ENCODE measurements at regions not wholly inside any gene's neighbourhood (a gene's known extent, or its start where the extent isn't known, plus 50 kb on each side); places are given as distances from the start of the nearest gene placed in this dataset.
"Not testable (repeated sequence)": the region's sequence is repeated elsewhere in the genome, so short reads cannot be mapped to it uniquely, and the experiment has no call there.

- H3K36me3 ChIP-seq; in situ Hi-C loops (cut with MboI; ENCODE audit: low sequenced_read_pairs in 4 of 4); H3K4me3 ChIP-seq; DNase-seq; H3K9me3 ChIP-seq; ATAC-seq; H3K4me1 ChIP-seq; H3K27ac ChIP-seq; intact Hi-C loops (cut with DNase I; ENCODE audit: low total_unique reads); H3K27me3 ChIP-seq: not testable (repeated sequence)
These were observed 4057.0 kb upstream of the TPTE start for GRCh38 chr21:6464419-6464818.

- in situ Hi-C loops (cut with MboI; ENCODE audit: low sequenced_read_pairs in 4 of 4); H3K4me3 ChIP-seq; H3K27ac ChIP-seq; H3K9me3 ChIP-seq; H3K4me1 ChIP-seq; H3K36me3 ChIP-seq; intact Hi-C loops (cut with DNase I; ENCODE audit: low total_unique reads); ATAC-seq; DNase-seq; H3K27me3 ChIP-seq: not testable (repeated sequence)
These were observed 4055.2 kb upstream of the TPTE start for GRCh38 chr21:6466081-6466698.

- DNase-seq; ATAC-seq; H3K27me3 ChIP-seq; H3K4me3 ChIP-seq; H3K9me3 ChIP-seq; intact Hi-C loops (cut with DNase I; ENCODE audit: low total_unique reads); H3K4me1 ChIP-seq; H3K27ac ChIP-seq; H3K36me3 ChIP-seq; in situ Hi-C loops (cut with MboI; ENCODE audit: low sequenced_read_pairs in 4 of 4): not testable (repeated sequence)
These were observed 4054.7 kb upstream of the TPTE start for GRCh38 chr21:6466707-6467106.

GRCh38 chr21:6467189-6467774 lies 4054.1 kb upstream of the TPTE start:
- H3K4me3 ChIP-seq; in situ Hi-C loops (cut with MboI; ENCODE audit: low sequenced_read_pairs in 4 of 4); H3K27ac ChIP-seq; H3K9me3 ChIP-seq; H3K27me3 ChIP-seq; intact Hi-C loops (cut with DNase I; ENCODE audit: low total_unique reads); ATAC-seq; H3K4me1 ChIP-seq; DNase-seq; H3K36me3 ChIP-seq: not testable (repeated sequence)

GRCh38 chr21:6467907-6468306 lies 4053.5 kb upstream of the TPTE start:
- intact Hi-C loops (cut with DNase I; ENCODE audit: low total_unique reads); H3K4me1 ChIP-seq; in situ Hi-C loops (cut with MboI; ENCODE audit: low sequenced_read_pairs in 4 of 4); H3K27me3 ChIP-seq; H3K4me3 ChIP-seq; H3K36me3 ChIP-seq; ATAC-seq; DNase-seq; H3K9me3 ChIP-seq; H3K27ac ChIP-seq: not testable (repeated sequence)

- in situ Hi-C loops (cut with MboI; ENCODE audit: low sequenced_read_pairs in 4 of 4); H3K27ac ChIP-seq; H3K4me1 ChIP-seq; H3K27me3 ChIP-seq; H3K4me3 ChIP-seq; ATAC-seq; H3K9me3 ChIP-seq; H3K36me3 ChIP-seq; intact Hi-C loops (cut with DNase I; ENCODE audit: low total_unique reads); DNase-seq: not testable (repeated sequence)
These were observed 4053.0 kb upstream of the TPTE start for GRCh38 chr21:6468331-6468860.

- H3K9me3 ChIP-seq; H3K4me1 ChIP-seq; H3K36me3 ChIP-seq; in situ Hi-C loops (cut with MboI; ENCODE audit: low sequenced_read_pairs in 4 of 4); ATAC-seq; H3K4me3 ChIP-seq; H3K27me3 ChIP-seq; intact Hi-C loops (cut with DNase I; ENCODE audit: low total_unique reads); H3K27ac ChIP-seq; DNase-seq: not testable (repeated sequence)
These were observed 4047.0 kb upstream of the TPTE start for GRCh38 chr21:6474250-6474968.

GRCh38 chr21:6481116-6481515 lies 4040.3 kb upstream of the TPTE start:
- H3K27me3 ChIP-seq; H3K9me3 ChIP-seq; in situ Hi-C loops (cut with MboI; ENCODE audit: low sequenced_read_pairs in 4 of 4); H3K36me3 ChIP-seq; intact Hi-C loops (cut with DNase I; ENCODE audit: low total_unique reads); H3K27ac ChIP-seq; DNase-seq; ATAC-seq; H3K4me1 ChIP-seq; H3K4me3 ChIP-seq: not testable (repeated sequence)

- H3K27ac ChIP-seq; H3K4me3 ChIP-seq; H3K36me3 ChIP-seq; H3K9me3 ChIP-seq; ATAC-seq; H3K4me1 ChIP-seq; in situ Hi-C loops (cut with MboI; ENCODE audit: low sequenced_read_pairs in 4 of 4); H3K27me3 ChIP-seq; DNase-seq; intact Hi-C loops (cut with DNase I; ENCODE audit: low total_unique reads): not testable (repeated sequence)
These were observed 4038.8 kb upstream of the TPTE start for GRCh38 chr21:6482616-6483015.

GRCh38 chr21:6483645-6484044 lies 4037.7 kb upstream of the TPTE start:
- DNase-seq; H3K9me3 ChIP-seq; H3K27ac ChIP-seq; H3K27me3 ChIP-seq; H3K4me1 ChIP-seq; in situ Hi-C loops (cut with MboI; ENCODE audit: low sequenced_read_pairs in 4 of 4); H3K36me3 ChIP-seq; H3K4me3 ChIP-seq; ATAC-seq; intact Hi-C loops (cut with DNase I; ENCODE audit: low total_unique reads): not testable (repeated sequence)

GRCh38 chr21:6486821-6487220 lies 4034.6 kb upstream of the TPTE start:
- ATAC-seq; in situ Hi-C loops (cut with MboI; ENCODE audit: low sequenced_read_pairs in 4 of 4); intact Hi-C loops (cut with DNase I; ENCODE audit: low total_unique reads); H3K4me1 ChIP-seq; H3K4me3 ChIP-seq; H3K27me3 ChIP-seq; H3K36me3 ChIP-seq; H3K9me3 ChIP-seq; H3K27ac ChIP-seq; DNase-seq: not testable (repeated sequence)

- H3K4me1 ChIP-seq; H3K9me3 ChIP-seq; in situ Hi-C loops (cut with MboI; ENCODE audit: low sequenced_read_pairs in 4 of 4); H3K27ac ChIP-seq; H3K36me3 ChIP-seq; intact Hi-C loops (cut with DNase I; ENCODE audit: low total_unique reads); H3K4me3 ChIP-seq; DNase-seq; H3K27me3 ChIP-seq: not testable (repeated sequence)
- peak; percentile 63 to 80 for ATAC-seq
These were observed 4028.7 kb upstream of the TPTE start for GRCh38 chr21:6492691-6493090.
